HEK293 (cell line): ENCODE measurements at regions not wholly inside any gene's neighbourhood (a gene's known extent, or its start where the extent isn't known, plus 50 kb on each side); places are given as distances from the start of the nearest gene placed in this dataset.

Experiments
- CTCF ChIA-PET: fragments of 350-600 bp; formaldehyde crosslinking; extraction: SDS; loops from one replicate; lab custom pipeline; 2021; ENCODE audit warnings: antibody characterized with exemption; lab: Yijun Ruan, JAX
- POLR2A ChIA-PET: fragments of 300-600 bp; formaldehyde crosslinking; extraction: SDS; loops from one replicate; lab custom pipeline; 2020; ENCODE audit warnings: antibody characterized with exemption, inconsistent platforms; lab: Yijun Ruan, JAX
- H3K27ac ChIP-seq: fragments of 200-500 bp; sonication (Bioruptor generic); 2 replicates; pipeline ENCODE4 v1.5.1; 2014; ENCODE audit warnings: low read depth, low read length, control low read depth, inconsistent platforms; ENCODE audit errors: extremely low read depth
- H3K36me3 ChIP-seq, 2 experiments: fragments of 200-500 bp in 1 of 2; sonication (Bioruptor generic) in 1 of 2; 1 replicate in 1 of 2; 2 replicates in 1 of 2; pipeline ENCODE4 v1.5.1; 2014 to 2017; ENCODE audit warnings: inconsistent platforms in 2 of 2, low read length in 2 of 2; ENCODE audit not compliant: control insufficient read depth in 2 of 2, insufficient read depth in 1 of 2
- H3K4me1 ChIP-seq: fragments of 200-500 bp; sonication (Bioruptor generic); 2 replicates; pipeline ENCODE4 v1.5.1; 2014; ENCODE audit warnings: mild to moderate bottlenecking, low read length, inconsistent platforms; ENCODE audit not compliant: control insufficient read depth, insufficient read depth
- H3K4me3 ChIP-seq: 2 replicates; pipeline ENCODE4 v1.5.1; 2011; ENCODE audit warnings: low read depth, mild to moderate bottlenecking, control low read depth, low read length, moderate library complexity
- H3K9me3 ChIP-seq: fragments of 200-500 bp; sonication (Bioruptor generic); 2 replicates; pipeline ENCODE4 v1.5.1; 2014; ENCODE audit warnings: low read depth, low read length, inconsistent platforms; ENCODE audit not compliant: control insufficient read depth, insufficient read depth
- EGR2 ChIP-seq: fragments of 450-650 bp; formaldehyde crosslinking; IDR thresholded peaks from 2 replicates; pipeline ENCODE4 v1.5.1; 2016; ENCODE audit warnings: low read depth, missing biosample characterization, missing genetic modification characterization
- GLI2 ChIP-seq: fragments of 450-650 bp; formaldehyde crosslinking; IDR thresholded peaks from 2 replicates; pipeline ENCODE4; 2017; ENCODE audit warnings: missing biosample characterization, missing genetic modification characterization, low read depth, borderline replicate concordance
- HOXC10 ChIP-seq: sonication (generic); formaldehyde crosslinking; IDR thresholded peaks from 2 replicates; pipeline ENCODE4 v1.8.1; 2023; ENCODE audit warnings: mild to moderate bottlenecking, missing genetic modification reagents
- SALL2 ChIP-seq: fragments of 450-650 bp; formaldehyde crosslinking; IDR thresholded peaks from 2 replicates; pipeline ENCODE4 v1.5.0; 2017; ENCODE audit warnings: missing biosample characterization, mild to moderate bottlenecking, missing genetic modification characterization, borderline replicate concordance
- SETDB1 ChIP-seq: IDR thresholded peaks from one replicate; pipeline ENCODE4 v1.6.1; 2017; ENCODE audit warnings: mild to moderate bottlenecking, low read length, moderate library complexity, mixed read lengths; ENCODE audit not compliant: insufficient read length
- SP7 ChIP-seq: fragments of 450-650 bp; formaldehyde crosslinking; IDR thresholded peaks from 2 replicates; pipeline ENCODE4 v1.5.1; 2016; ENCODE audit warnings: missing biosample characterization, missing genetic modification characterization
- TRIM28 ChIP-seq: IDR thresholded peaks from 2 replicates; pipeline ENCODE4 v1.6.1; 2011; ENCODE audit warnings: low read length, control low read depth, borderline replicate concordance
- ZBTB48 ChIP-seq: fragments of 450-650 bp; formaldehyde crosslinking; IDR thresholded peaks from 2 replicates; pipeline ENCODE4 v1.5.1; 2016; ENCODE audit warnings: missing biosample characterization, missing genetic modification characterization
- ZFHX2 ChIP-seq: fragments of 450-650 bp; formaldehyde crosslinking; conservative IDR thresholded peaks from 2 replicates; pipeline ENCODE4 v1.5.1; 2016; ENCODE audit warnings: missing biosample characterization, missing genetic modification characterization
- ZIC2 ChIP-seq: fragments of 450-650 bp; formaldehyde crosslinking; IDR thresholded peaks from 2 replicates; pipeline ENCODE4 v1.5.1; 2016; ENCODE audit warnings: missing biosample characterization, missing genetic modification characterization
- ZNF24 ChIP-seq: fragments of 450-650 bp; formaldehyde crosslinking; IDR thresholded peaks from 2 replicates; pipeline ENCODE4 v1.5.1; 2016; ENCODE audit warnings: missing biosample characterization, missing genetic modification characterization
- ZNF391 ChIP-seq: fragments of 450-650 bp; formaldehyde crosslinking; IDR thresholded peaks from 2 replicates; pipeline ENCODE4 v1.5.1; 2016; ENCODE audit warnings: low read depth, missing biosample characterization, missing genetic modification characterization, borderline replicate concordance
- ZNF521 ChIP-seq: fragments of 450-650 bp; formaldehyde crosslinking; IDR thresholded peaks from 2 replicates; pipeline ENCODE4 v1.5.1; 2017; ENCODE audit warnings: missing biosample characterization, mild to moderate bottlenecking, missing genetic modification characterization
- ZNF529 ChIP-seq: fragments of 450-650 bp; formaldehyde crosslinking; IDR thresholded peaks from 2 replicates; pipeline ENCODE4 v1.5.1; 2017; ENCODE audit warnings: missing genetic modification characterization, missing biosample characterization; ENCODE audit not compliant: insufficient replicate concordance
- ZNF560 ChIP-seq: fragments of 450-650 bp; formaldehyde crosslinking; IDR thresholded peaks from 2 replicates; pipeline ENCODE4 v1.5.1; 2017; ENCODE audit warnings: missing biosample characterization, missing genetic modification characterization, borderline replicate concordance
- ZNF626 ChIP-seq: fragments of 450-650 bp; sonication (Bioruptor Pico); formaldehyde crosslinking; IDR thresholded peaks from 2 replicates; pipeline ENCODE4 v1.5.1; 2018; ENCODE audit warnings: missing biosample characterization, missing genetic modification characterization, inconsistent platforms
- ZNF664 ChIP-seq: fragments of 450-650 bp; formaldehyde crosslinking; IDR thresholded peaks from 2 replicates; pipeline ENCODE4 v1.5.1; 2016; ENCODE audit warnings: missing biosample characterization, missing genetic modification characterization
- ZNF677 ChIP-seq: fragments of 450-650 bp; IDR thresholded peaks from 2 replicates; pipeline ENCODE4 v1.5.0; 2018; ENCODE audit warnings: missing biosample characterization, mild to moderate bottlenecking, missing genetic modification characterization, moderate library complexity
- ZNF707 ChIP-seq: fragments of 450-650 bp; formaldehyde crosslinking; IDR thresholded peaks from 2 replicates; pipeline ENCODE4 v1.5.1; 2016; ENCODE audit warnings: missing biosample characterization, missing genetic modification characterization
- TF ChIP-seq, protein P1 (sequence below): fragments of 450-650 bp; formaldehyde crosslinking; IDR thresholded peaks from 2 replicates; pipeline ENCODE4 v1.5.1; 2016; ENCODE audit warnings: missing biosample characterization, missing genetic modification characterization
- TF ChIP-seq, protein P2 (sequence below): IDR thresholded peaks from 2 replicates; pipeline ENCODE4 v1.6.1; 2011; ENCODE audit warnings: mild to moderate bottlenecking, low read depth, low read length, borderline replicate concordance
- TF ChIP-seq, protein P3 (sequence below): fragments of 450-650 bp; formaldehyde crosslinking; IDR thresholded peaks from 2 replicates; pipeline ENCODE4 v1.5.1; 2016; ENCODE audit warnings: missing biosample characterization, missing genetic modification characterization
- TF ChIP-seq, protein P4 (sequence below): fragments of 450-650 bp; formaldehyde crosslinking; IDR thresholded peaks from 2 replicates; pipeline ENCODE4 v1.5.1; 2016; ENCODE audit warnings: missing biosample characterization, missing genetic modification characterization

DNA sequence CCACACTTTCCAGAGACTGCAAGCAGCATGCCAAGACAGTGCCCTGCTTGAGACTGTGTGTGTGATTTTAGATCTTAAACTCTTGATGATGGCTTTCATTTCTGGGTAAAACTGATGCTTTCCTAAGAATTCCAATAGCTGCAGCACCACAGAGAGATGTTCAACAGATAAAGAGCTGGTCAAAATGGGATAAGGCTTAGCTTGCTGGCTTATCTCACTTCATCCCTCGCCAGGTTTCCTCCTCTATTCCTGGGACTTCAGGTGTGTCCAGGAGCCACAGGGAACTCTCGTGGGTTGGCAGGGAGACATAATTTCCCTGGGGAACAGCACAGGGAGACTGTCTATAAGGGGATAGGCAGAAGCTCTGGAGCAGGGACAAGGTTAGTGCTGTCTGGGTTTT is 137.3 kb downstream of the KCTD15 start:
- no peak overlapping the region for H3K27ac ChIP-seq
- H3K4me3 ChIP-seq, result no peak overlapping the region
- no peaks in the 10 kb centered on the region for H3K36me3 ChIP-seq
- ChIA-PET POLR2A (no interaction called here), CTCF (interaction anchor here (0.5 to 1.6 kb wide), 8 partner anchors 13 to 1176 kb away, joined by 3 to 4 read pairs (median 3); no protein-coding TSS in a partner anchor)
- H3K9me3 ChIP-seq, result peaks cover 13% of the 10 kb centered on the region
- no peaks in the 10 kb centered on the region for H3K4me1 ChIP-seq
- TF ChIP-seq HOXC10 (CRISPR knock-in tag), result no peak
- no peak for TF ChIP-seq ZBTB48 (tag by site-specific recombination)
- no peak for TF ChIP-seq ZNF677 (tag by site-specific recombination)
- TF ChIP-seq, protein P1, sequence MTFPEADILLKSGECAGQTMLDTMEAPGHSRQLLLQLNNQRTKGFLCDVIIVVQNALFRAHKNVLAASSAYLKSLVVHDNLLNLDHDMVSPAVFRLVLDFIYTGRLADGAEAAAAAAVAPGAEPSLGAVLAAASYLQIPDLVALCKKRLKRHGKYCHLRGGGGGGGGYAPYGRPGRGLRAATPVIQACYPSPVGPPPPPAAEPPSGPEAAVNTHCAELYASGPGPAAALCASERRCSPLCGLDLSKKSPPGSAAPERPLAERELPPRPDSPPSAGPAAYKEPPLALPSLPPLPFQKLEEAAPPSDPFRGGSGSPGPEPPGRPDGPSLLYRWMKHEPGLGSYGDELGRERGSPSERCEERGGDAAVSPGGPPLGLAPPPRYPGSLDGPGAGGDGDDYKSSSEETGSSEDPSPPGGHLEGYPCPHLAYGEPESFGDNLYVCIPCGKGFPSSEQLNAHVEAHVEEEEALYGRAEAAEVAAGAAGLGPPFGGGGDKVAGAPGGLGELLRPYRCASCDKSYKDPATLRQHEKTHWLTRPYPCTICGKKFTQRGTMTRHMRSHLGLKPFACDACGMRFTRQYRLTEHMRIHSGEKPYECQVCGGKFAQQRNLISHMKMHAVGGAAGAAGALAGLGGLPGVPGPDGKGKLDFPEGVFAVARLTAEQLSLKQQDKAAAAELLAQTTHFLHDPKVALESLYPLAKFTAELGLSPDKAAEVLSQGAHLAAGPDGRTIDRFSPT (tag by site-specific recombination), result no peak
- no peak for TF ChIP-seq SALL2 (tag by site-specific recombination)
- no peak; the same call in 1 of the 2 replicates for TF ChIP-seq TRIM28
- TF ChIP-seq, protein P2, sequence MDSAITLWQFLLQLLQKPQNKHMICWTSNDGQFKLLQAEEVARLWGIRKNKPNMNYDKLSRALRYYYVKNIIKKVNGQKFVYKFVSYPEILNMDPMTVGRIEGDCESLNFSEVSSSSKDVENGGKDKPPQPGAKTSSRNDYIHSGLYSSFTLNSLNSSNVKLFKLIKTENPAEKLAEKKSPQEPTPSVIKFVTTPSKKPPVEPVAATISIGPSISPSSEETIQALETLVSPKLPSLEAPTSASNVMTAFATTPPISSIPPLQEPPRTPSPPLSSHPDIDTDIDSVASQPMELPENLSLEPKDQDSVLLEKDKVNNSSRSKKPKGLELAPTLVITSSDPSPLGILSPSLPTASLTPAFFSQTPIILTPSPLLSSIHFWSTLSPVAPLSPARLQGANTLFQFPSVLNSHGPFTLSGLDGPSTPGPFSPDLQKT, result no peak
- no peak for TF ChIP-seq SP7 (tag by site-specific recombination)
- TF ChIP-seq ZNF626 (tag by site-specific recombination), result 0 out of 2 replicates have a peak, but pooled peaks have one; percentile 45
- TF ChIP-seq ZNF560 (tag by site-specific recombination), result no peak
- peak; percentile 28 for TF ChIP-seq ZNF529 (tag by site-specific recombination)
- TF ChIP-seq ZNF24 (tag by site-specific recombination), result no peak
- no peak for TF ChIP-seq GLI2 (tag by site-specific recombination)
- no peak for TF ChIP-seq ZNF664
- TF ChIP-seq ZNF521 (tag by site-specific recombination), result no peak
- TF ChIP-seq ZNF707 (tag by site-specific recombination), result no peak
- peak; percentile 94 for TF ChIP-seq SETDB1
- TF ChIP-seq, protein P3, sequence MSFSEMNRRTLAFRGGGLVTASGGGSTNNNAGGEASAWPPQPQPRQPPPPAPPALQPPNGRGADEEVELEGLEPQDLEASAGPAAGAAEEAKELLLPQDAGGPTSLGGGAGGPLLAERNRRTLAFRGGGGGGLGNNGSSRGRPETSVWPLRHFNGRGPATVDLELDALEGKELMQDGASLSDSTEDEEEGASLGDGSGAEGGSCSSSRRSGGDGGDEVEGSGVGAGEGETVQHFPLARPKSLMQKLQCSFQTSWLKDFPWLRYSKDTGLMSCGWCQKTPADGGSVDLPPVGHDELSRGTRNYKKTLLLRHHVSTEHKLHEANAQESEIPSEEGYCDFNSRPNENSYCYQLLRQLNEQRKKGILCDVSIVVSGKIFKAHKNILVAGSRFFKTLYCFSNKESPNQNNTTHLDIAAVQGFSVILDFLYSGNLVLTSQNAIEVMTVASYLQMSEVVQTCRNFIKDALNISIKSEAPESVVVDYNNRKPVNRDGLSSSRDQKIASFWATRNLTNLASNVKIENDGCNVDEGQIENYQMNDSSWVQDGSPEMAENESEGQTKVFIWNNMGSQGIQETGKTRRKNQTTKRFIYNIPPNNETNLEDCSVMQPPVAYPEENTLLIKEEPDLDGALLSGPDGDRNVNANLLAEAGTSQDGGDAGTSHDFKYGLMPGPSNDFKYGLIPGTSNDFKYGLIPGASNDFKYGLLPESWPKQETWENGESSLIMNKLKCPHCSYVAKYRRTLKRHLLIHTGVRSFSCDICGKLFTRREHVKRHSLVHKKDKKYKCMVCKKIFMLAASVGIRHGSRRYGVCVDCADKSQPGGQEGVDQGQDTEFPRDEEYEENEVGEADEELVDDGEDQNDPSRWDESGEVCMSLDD, result no peak
- TF ChIP-seq ZNF391 (tag by site-specific recombination), result no peak
- no peak for TF ChIP-seq ZIC2 (tag by site-specific recombination)

DNA sequence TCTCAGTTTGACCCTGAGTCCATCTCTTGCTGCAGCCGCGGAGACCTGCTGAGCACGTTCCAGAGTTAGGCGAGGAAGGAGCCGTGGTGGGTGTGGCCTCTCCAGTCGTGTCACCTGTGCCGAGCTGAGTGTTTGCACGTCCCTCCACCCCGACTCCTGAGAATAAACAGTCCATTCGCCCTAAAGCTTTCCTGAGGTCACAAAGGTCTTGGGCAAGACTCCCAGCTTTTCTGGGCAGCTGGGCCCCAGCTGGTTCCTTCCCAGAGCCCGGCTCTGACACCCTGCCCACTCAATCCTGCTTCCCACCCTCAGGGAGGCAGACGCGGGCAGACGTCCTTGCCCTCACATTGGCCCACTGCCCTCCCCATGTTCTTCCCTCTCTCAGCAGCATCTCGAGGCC is 142.2 kb downstream of the KCTD15 start:
- ChIA-PET POLR2A (no interaction called here), CTCF (interaction anchor here (1.0 kb wide), 1 partner anchor 158 kb away, joined by 3 read pairs; no protein-coding TSS in a partner anchor)
- H3K4me1 ChIP-seq, result no peaks in the 10 kb centered on the region
- peaks cover 12% of the 10 kb centered on the region for H3K9me3 ChIP-seq
- no peak overlapping the region for H3K27ac ChIP-seq
- H3K4me3 ChIP-seq, result no peak overlapping the region
- no peaks in the 10 kb centered on the region for H3K36me3 ChIP-seq
- TF ChIP-seq EGR2 (tag by site-specific recombination), result peak; percentile 43; the same call in 1 of the 2 replicates
- peak; percentile 58 for TF ChIP-seq ZFHX2
- TF ChIP-seq, protein P4, sequence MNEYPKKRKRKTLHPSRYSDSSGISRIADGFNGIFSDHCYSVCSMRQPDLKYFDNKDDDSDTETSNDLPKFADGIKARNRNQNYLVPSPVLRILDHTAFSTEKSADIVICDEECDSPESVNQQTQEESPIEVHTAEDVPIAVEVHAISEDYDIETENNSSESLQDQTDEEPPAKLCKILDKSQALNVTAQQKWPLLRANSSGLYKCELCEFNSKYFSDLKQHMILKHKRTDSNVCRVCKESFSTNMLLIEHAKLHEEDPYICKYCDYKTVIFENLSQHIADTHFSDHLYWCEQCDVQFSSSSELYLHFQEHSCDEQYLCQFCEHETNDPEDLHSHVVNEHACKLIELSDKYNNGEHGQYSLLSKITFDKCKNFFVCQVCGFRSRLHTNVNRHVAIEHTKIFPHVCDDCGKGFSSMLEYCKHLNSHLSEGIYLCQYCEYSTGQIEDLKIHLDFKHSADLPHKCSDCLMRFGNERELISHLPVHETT (tag by site-specific recombination), result no peak
